H9 (cell line): ENCODE measurements at regions not wholly inside any gene's neighbourhood (a gene's known extent, or its start where the extent isn't known, plus 50 kb on each side); places are given as distances from the start of the nearest gene placed in this dataset.

Experiments used
- DNase-seq: peaks from one replicate; pipeline ENCODE4 v3.0.0-alpha.2; 2017
- H2AFZ ChIP-seq: one replicate; pipeline ENCODE4 v1.6.1; 2013; ENCODE audit warnings: mild to moderate bottlenecking, low read length, control low read depth, moderate library complexity
- H2AK5ac ChIP-seq: 2 replicates; pipeline ENCODE4 v1.6.1; 2013; ENCODE audit warnings: low read length, control low read depth, mixed read lengths; ENCODE audit not compliant: insufficient read length
- H2BK120ac ChIP-seq: one replicate; pipeline ENCODE4 v1.6.1; 2013; ENCODE audit warnings: low read depth, mild to moderate bottlenecking, low read length, control low read depth, inconsistent platforms; ENCODE audit not compliant: poor library complexity, severe bottlenecking
- H2BK12ac ChIP-seq: 2 replicates; pipeline ENCODE4 v1.6.1; 2013; ENCODE audit warnings: low read length, control low read depth, mixed read lengths, low read depth; ENCODE audit not compliant: insufficient read length
- H2BK15ac ChIP-seq: 2 replicates; pipeline ENCODE4 v1.6.1; 2013; ENCODE audit warnings: low read depth, low read length, control low read depth
- H2BK20ac ChIP-seq: one replicate; pipeline ENCODE4 v1.6.1; 2013; ENCODE audit warnings: low read depth, mild to moderate bottlenecking, low read length, control low read depth, inconsistent platforms; ENCODE audit not compliant: poor library complexity, severe bottlenecking
- H2BK5ac ChIP-seq: 2 replicates; pipeline ENCODE4 v1.6.1; 2013; ENCODE audit warnings: low read length, control low read depth, mixed read lengths; ENCODE audit not compliant: insufficient read length
- H3K14ac ChIP-seq: 2 replicates; pipeline ENCODE4 v1.6.1; 2013; ENCODE audit warnings: low read length, control low read depth; ENCODE audit not compliant: insufficient read depth
- H3K18ac ChIP-seq: 2 replicates; pipeline ENCODE4 v1.6.1; 2013; ENCODE audit warnings: low read depth, mild to moderate bottlenecking, mixed read lengths, low read length, control low read depth; ENCODE audit not compliant: insufficient read length
- H3K23ac ChIP-seq: 2 replicates; pipeline ENCODE4 v1.6.1; 2013; ENCODE audit warnings: low read length, control low read depth, mixed read lengths, low read depth; ENCODE audit not compliant: insufficient read length
- H3K23me2 ChIP-seq: 2 replicates; pipeline ENCODE4 v1.6.1; 2013; ENCODE audit warnings: low read depth, mild to moderate bottlenecking, mixed read lengths, low read length, control low read depth; ENCODE audit not compliant: insufficient read length, poor library complexity, severe bottlenecking
- H3K27ac ChIP-seq: 2 replicates; pipeline ENCODE4 v1.5.1; 2013; ENCODE audit warnings: low read length, control low read depth, mixed read lengths, low read depth; ENCODE audit not compliant: insufficient read length
- H3K27me3 ChIP-seq: 2 replicates; pipeline ENCODE4 v1.6.1; 2013; ENCODE audit warnings: low read length, control low read depth, inconsistent platforms; ENCODE audit not compliant: insufficient read depth
- H3K4ac ChIP-seq: 2 replicates; pipeline ENCODE4 v1.6.1; 2013; ENCODE audit warnings: low read depth, mild to moderate bottlenecking, control low read depth, inconsistent platforms, low read length, moderate library complexity
- H3K4me1 ChIP-seq: 2 replicates; pipeline ENCODE4 v1.6.1; 2013; ENCODE audit warnings: low read length, control low read depth, inconsistent platforms; ENCODE audit not compliant: insufficient read depth
- H3K4me2 ChIP-seq: 2 replicates; pipeline ENCODE4 v1.6.1; 2013; ENCODE audit warnings: low read length, control low read depth, mixed read lengths; ENCODE audit not compliant: insufficient read length, insufficient read depth
- H3K56ac ChIP-seq: 2 replicates; pipeline ENCODE4 v1.6.1; 2013; ENCODE audit warnings: low read depth, mild to moderate bottlenecking, mixed read lengths, low read length, control low read depth; ENCODE audit not compliant: insufficient read length
- H3K79me1 ChIP-seq: 2 replicates; pipeline ENCODE4 v1.6.1; 2013; ENCODE audit warnings: low read depth, mild to moderate bottlenecking, moderate library complexity, low read length, control low read depth, inconsistent platforms; ENCODE audit not compliant: insufficient read depth, poor library complexity, severe bottlenecking
- H3K79me2 ChIP-seq: 2 replicates; pipeline ENCODE4 v1.6.1; 2013; ENCODE audit warnings: low read length, control low read depth, inconsistent platforms; ENCODE audit not compliant: insufficient read depth
- H3K9ac ChIP-seq: 2 replicates; pipeline ENCODE4 v1.6.1; 2013; ENCODE audit warnings: low read length, control low read depth, mixed read lengths; ENCODE audit not compliant: insufficient read length; ENCODE audit errors: extremely low read depth
- H3K9me3 ChIP-seq: one replicate; pipeline ENCODE4 v1.6.1; 2013; ENCODE audit warnings: low read depth, low read length, inconsistent platforms; ENCODE audit not compliant: control insufficient read depth
- H3T11ph ChIP-seq: one replicate; pipeline ENCODE4 v1.6.1; 2013; ENCODE audit warnings: mild to moderate bottlenecking, low read length, control low read depth, inconsistent platforms
- H4K20me1 ChIP-seq: one replicate; pipeline ENCODE4 v1.6.1; 2013; ENCODE audit not compliant: control insufficient read depth, insufficient read length, insufficient read depth
- H4K5ac ChIP-seq: 2 replicates; pipeline ENCODE4 v1.6.1; 2013; ENCODE audit warnings: low read depth, mild to moderate bottlenecking, mixed read lengths, low read length, control low read depth; ENCODE audit not compliant: insufficient read length
- H4K8ac ChIP-seq: replicated peaks from 2 replicates; pipeline ENCODE4 v1.6.1; 2013; ENCODE audit warnings: low read length, control low read depth, mixed read lengths, low read depth; ENCODE audit not compliant: insufficient read length
- H4K91ac ChIP-seq: 2 replicates; pipeline ENCODE4 v1.6.1; 2013; ENCODE audit warnings: low read depth, mild to moderate bottlenecking, moderate library complexity, mixed read lengths, low read length, control low read depth; ENCODE audit not compliant: insufficient read length
- H3K27ac Mint-ChIP-seq, 3 experiments: 2 replicates in 2 of 3; 3 replicates in 1 of 3; pipeline ENCODE4 v1.8.0; 2020 to 2021; ENCODE audit warnings: mixed read lengths in 3 of 3, mild to moderate bottlenecking in 1 of 3, moderate library complexity in 1 of 3
- H3K27me3 Mint-ChIP-seq: 2 replicates; pipeline ENCODE4 v1.8.0; 2021; ENCODE audit warnings: low read depth, mild to moderate bottlenecking, moderate library complexity, mixed read lengths
- H3K36me3 Mint-ChIP-seq, 3 experiments: 2 replicates in 2 of 3; 3 replicates in 1 of 3; pipeline ENCODE4 v1.8.0; 2020 to 2021; ENCODE audit warnings: low read depth in 3 of 3, mixed read lengths in 3 of 3; ENCODE audit not compliant: insufficient read depth in 1 of 3
- H3K4me1 Mint-ChIP-seq, 2 experiments: 2 replicates each; pipeline ENCODE4 v1.8.0; 2020; ENCODE audit warnings: mixed read lengths in 2 of 2
- H3K4me3 Mint-ChIP-seq, 2 experiments: 2 replicates in 1 of 2; 3 replicates in 1 of 2; pipeline ENCODE4 v1.8.0; 2020 to 2021; ENCODE audit warnings: mild to moderate bottlenecking in 2 of 2, mixed read lengths in 2 of 2, moderate library complexity in 1 of 2
- H3K9me3 Mint-ChIP-seq, 2 experiments: 2 replicates in 1 of 2; 3 replicates in 1 of 2; pipeline ENCODE4 v1.8.0; 2020; ENCODE audit warnings: mild to moderate bottlenecking in 2 of 2, mixed read lengths in 2 of 2, moderate library complexity in 1 of 2
- WGBS: extraction: QIAGEN DNeasy Blood & Tissue Kit; methylation state at CpG from one replicate; pipeline ENCODE4 v1.1.7; 2013; ENCODE audit warnings: missing lambda C conversion rate, low lambda C conversion rate, mixed read lengths; ENCODE audit not compliant: insufficient read length; ENCODE audit errors: extremely low coverage; 5-methylcytosine and 5-hydroxymethylcytosine counted together
- TF ChIP-seq, protein P1 (sequence below): fragments of 200-600 bp; sonication (generic); conservative IDR thresholded peaks from 3 replicates; pipeline ENCODE4 v1.8.0; 2021; ENCODE audit warnings: antibody characterized with exemption, mild to moderate bottlenecking

DNA sequence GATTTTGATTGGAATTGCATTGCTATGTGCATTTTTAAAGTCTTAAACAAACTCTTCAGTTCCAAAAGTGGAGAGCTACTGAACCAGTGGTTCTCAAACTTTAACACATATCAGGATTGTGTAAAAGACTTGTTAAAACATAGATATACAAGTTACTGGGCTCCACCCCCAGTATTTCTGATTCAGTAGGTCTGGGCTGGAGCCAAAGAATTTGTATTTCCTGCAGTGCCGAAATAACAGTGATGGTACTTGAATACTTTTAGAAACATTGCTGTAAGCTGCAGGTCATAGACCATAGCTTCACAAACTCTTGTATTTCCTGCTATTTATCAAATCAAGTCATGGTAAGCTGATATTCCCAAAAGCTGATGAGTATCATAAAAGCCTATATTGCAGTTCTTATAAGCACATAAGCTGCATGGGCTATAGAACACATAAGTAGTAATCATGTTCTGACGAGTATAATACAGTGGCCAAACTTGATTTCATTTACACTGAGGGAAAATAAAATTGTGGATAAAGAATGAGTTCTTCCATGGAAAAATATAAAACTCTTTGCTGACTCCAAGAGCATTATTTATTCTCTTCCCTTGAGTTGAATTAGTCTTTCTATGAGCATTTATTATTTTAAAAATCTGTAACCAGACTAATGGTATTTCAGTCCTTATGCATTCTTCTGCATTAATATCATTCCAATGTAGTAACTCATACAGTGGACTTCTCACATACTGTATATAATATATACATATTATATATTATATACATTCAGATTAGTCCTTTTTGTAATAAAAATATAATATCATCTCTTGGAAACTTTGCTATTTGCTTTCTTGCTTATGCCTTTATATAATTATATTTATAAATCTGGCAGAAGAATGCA is 550.5 kb upstream of the AGTR1 start:
- H3K9ac ChIP-seq = no peak overlapping the region
- Mint-ChIP-seq H3K27me3 (no peaks in the 10 kb centered on the region), H3K9me3 (peaks cover 10 to 14% of the 10 kb centered on the region in 2 experiments), H3K4me3 (no peak overlapping the region), H3K36me3 (peaks cover 10 to 16% (median 14%) of the 10 kb centered on the region in 3 experiments), H3K27ac (no peak overlapping the region), H3K4me1 (peaks cover 17 to 20% of the 10 kb centered on the region in 2 experiments)
- H3K79me2 ChIP-seq = no peaks in the 10 kb centered on the region
- DNase-seq = no peak
- no peak overlapping the region for H2BK5ac ChIP-seq
- H3K79me1 ChIP-seq = no peaks in the 10 kb centered on the region
- H3K18ac ChIP-seq = no peak overlapping the region
- H3K56ac ChIP-seq = no peak overlapping the region
- no peak overlapping the region for H4K8ac ChIP-seq
- H2AK5ac ChIP-seq = no peak overlapping the region
- no peak overlapping the region for H4K91ac ChIP-seq
- no peak overlapping the region for H2BK20ac ChIP-seq
- H3K4me2 ChIP-seq = no peak overlapping the region
- no peak overlapping the region for H3K27ac ChIP-seq
- no peak overlapping the region for H3K4ac ChIP-seq
- TF ChIP-seq, protein P1, sequence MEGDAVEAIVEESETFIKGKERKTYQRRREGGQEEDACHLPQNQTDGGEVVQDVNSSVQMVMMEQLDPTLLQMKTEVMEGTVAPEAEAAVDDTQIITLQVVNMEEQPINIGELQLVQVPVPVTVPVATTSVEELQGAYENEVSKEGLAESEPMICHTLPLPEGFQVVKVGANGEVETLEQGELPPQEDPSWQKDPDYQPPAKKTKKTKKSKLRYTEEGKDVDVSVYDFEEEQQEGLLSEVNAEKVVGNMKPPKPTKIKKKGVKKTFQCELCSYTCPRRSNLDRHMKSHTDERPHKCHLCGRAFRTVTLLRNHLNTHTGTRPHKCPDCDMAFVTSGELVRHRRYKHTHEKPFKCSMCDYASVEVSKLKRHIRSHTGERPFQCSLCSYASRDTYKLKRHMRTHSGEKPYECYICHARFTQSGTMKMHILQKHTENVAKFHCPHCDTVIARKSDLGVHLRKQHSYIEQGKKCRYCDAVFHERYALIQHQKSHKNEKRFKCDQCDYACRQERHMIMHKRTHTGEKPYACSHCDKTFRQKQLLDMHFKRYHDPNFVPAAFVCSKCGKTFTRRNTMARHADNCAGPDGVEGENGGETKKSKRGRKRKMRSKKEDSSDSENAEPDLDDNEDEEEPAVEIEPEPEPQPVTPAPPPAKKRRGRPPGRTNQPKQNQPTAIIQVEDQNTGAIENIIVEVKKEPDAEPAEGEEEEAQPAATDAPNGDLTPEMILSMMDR = no peak
- no peak overlapping the region for H2BK120ac ChIP-seq
- H2BK15ac ChIP-seq = no peak overlapping the region
- no CpG with 5 or more reads among the region's 2 CpGs for WGBS
- H4K20me1 ChIP-seq = no peaks in the 10 kb centered on the region
- no peak overlapping the region for H3K14ac ChIP-seq
- H3K23ac ChIP-seq = no peak overlapping the region
- H4K5ac ChIP-seq = no peak overlapping the region
- no peaks in the 10 kb centered on the region for H3K4me1 ChIP-seq
- peaks cover 14% of the 10 kb centered on the region for H3K9me3 ChIP-seq
- H2AFZ ChIP-seq = no peak overlapping the region
- no peaks in the 10 kb centered on the region for H3K27me3 ChIP-seq
- no peak overlapping the region for H3T11ph ChIP-seq
- no peaks in the 10 kb centered on the region for H3K23me2 ChIP-seq
- no peak overlapping the region for H2BK12ac ChIP-seq
